DOHH2 (cell line): ENCODE measurements at regions not wholly inside any gene's neighbourhood (a gene's known extent, or its start where the extent isn't known, plus 50 kb on each side); places are given as distances from the start of the nearest gene placed in this dataset.

Experiments
- H3F3A ChIP-seq: fragments of 200-600 bp; sonication (generic), shearing (Covaris generic); 2 replicates; pipeline ENCODE4 v1.6.0; 2016; ENCODE audit warnings: antibody characterized with exemption, mild to moderate bottlenecking; ENCODE audit not compliant: control insufficient read depth, insufficient read depth
- H3K27ac ChIP-seq: fragments of 200-600 bp; sonication (generic); 2 replicates; pipeline ENCODE4 v1.5.1; 2014; ENCODE audit warnings: low read depth, mild to moderate bottlenecking, low read length, moderate library complexity
- H3K27me3 ChIP-seq: fragments of 200-600 bp; sonication (generic); 2 replicates; pipeline ENCODE4 v1.6.1; 2014; ENCODE audit warnings: mild to moderate bottlenecking, low read length, mixed read lengths; ENCODE audit not compliant: control insufficient read depth
- H3K36me3 ChIP-seq: fragments of 200-600 bp; sonication (generic); 2 replicates; pipeline ENCODE4 v1.6.1; 2014; ENCODE audit warnings: mild to moderate bottlenecking, low read length, moderate library complexity, mixed read lengths; ENCODE audit not compliant: control insufficient read depth
- H3K4me1 ChIP-seq: fragments of 200-600 bp; sonication (generic); 2 replicates; pipeline ENCODE4 v1.6.1; 2014; ENCODE audit warnings: mild to moderate bottlenecking, low read length, mixed read lengths; ENCODE audit not compliant: control insufficient read depth
- H3K4me2 ChIP-seq: fragments of 200-600 bp; sonication (generic); 2 replicates; pipeline ENCODE4 v1.6.0; 2014; ENCODE audit warnings: mild to moderate bottlenecking, low read length, moderate library complexity
- H3K4me3 ChIP-seq: fragments of 200-600 bp; sonication (generic); 2 replicates; pipeline ENCODE4 v1.5.1; 2014; ENCODE audit warnings: mild to moderate bottlenecking, low read length, mixed read lengths
- H3K79me2 ChIP-seq: fragments of 200-600 bp; sonication (generic); 2 replicates; pipeline ENCODE4 v1.6.1; 2014; ENCODE audit warnings: mild to moderate bottlenecking, low read length, mixed read lengths; ENCODE audit not compliant: control insufficient read depth
- H3K9me2 ChIP-seq: fragments of 200-600 bp; sonication (generic); replicated peaks from 2 replicates; pipeline ENCODE4 v1.6.1; 2014; ENCODE audit warnings: mild to moderate bottlenecking, low read length, mixed read lengths; ENCODE audit not compliant: control insufficient read depth
- H3K9me3 ChIP-seq: fragments of 200-600 bp; sonication (generic); 2 replicates; pipeline ENCODE4 v1.6.1; 2014; ENCODE audit warnings: antibody characterized with exemption, low read length, mixed read lengths; ENCODE audit not compliant: control insufficient read depth, insufficient read depth
- H4K20me1 ChIP-seq: fragments of 200-600 bp; sonication (generic); 2 replicates; pipeline ENCODE4 v1.6.0; 2014; ENCODE audit warnings: low read depth, mild to moderate bottlenecking, antibody characterized with exemption, low read length, moderate library complexity; ENCODE audit not compliant: control insufficient read depth, insufficient read depth
- EZH2phosphoT487 ChIP-seq: fragments of 200-600 bp; sonication (generic); IDR thresholded peaks from 2 replicates; pipeline ENCODE4 v1.6.1; 2017; ENCODE audit warnings: borderline replicate concordance, mild to moderate bottlenecking, antibody characterized with exemption, low read length, moderate library complexity, mixed read lengths
- TF ChIP-seq, protein P1 (sequence below): fragments of 200-600 bp; sonication (generic); IDR thresholded peaks from one replicate; pipeline ENCODE4 v1.5.1; 2014; ENCODE audit warnings: antibody characterized with exemption, mild to moderate bottlenecking, low read depth, low read length; ENCODE audit not compliant: poor library complexity, severe bottlenecking

GRCh38 chr4:186943411-186943810 lies 219.8 kb upstream of the FAT1 start:
- no peaks in the 10 kb centered on the region for H4K20me1 ChIP-seq
- no peak overlapping the region for H3K27ac ChIP-seq
- H3K27me3 ChIP-seq = no peaks in the 10 kb centered on the region
- no peaks in the 10 kb centered on the region for H3K36me3 ChIP-seq
- H3K9me2 ChIP-seq = no peaks in the 10 kb centered on the region
- no peaks in the 10 kb centered on the region for H3K9me3 ChIP-seq
- no peaks in the 10 kb centered on the region for H3K79me2 ChIP-seq
- H3F3A ChIP-seq = no peaks in the 10 kb centered on the region
- no peak overlapping the region for H3K4me2 ChIP-seq
- TF ChIP-seq, protein P1, sequence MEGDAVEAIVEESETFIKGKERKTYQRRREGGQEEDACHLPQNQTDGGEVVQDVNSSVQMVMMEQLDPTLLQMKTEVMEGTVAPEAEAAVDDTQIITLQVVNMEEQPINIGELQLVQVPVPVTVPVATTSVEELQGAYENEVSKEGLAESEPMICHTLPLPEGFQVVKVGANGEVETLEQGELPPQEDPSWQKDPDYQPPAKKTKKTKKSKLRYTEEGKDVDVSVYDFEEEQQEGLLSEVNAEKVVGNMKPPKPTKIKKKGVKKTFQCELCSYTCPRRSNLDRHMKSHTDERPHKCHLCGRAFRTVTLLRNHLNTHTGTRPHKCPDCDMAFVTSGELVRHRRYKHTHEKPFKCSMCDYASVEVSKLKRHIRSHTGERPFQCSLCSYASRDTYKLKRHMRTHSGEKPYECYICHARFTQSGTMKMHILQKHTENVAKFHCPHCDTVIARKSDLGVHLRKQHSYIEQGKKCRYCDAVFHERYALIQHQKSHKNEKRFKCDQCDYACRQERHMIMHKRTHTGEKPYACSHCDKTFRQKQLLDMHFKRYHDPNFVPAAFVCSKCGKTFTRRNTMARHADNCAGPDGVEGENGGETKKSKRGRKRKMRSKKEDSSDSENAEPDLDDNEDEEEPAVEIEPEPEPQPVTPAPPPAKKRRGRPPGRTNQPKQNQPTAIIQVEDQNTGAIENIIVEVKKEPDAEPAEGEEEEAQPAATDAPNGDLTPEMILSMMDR = no peak
- no peak for TF ChIP-seq EZH2phosphoT487
- no peak overlapping the region for H3K4me3 ChIP-seq
- no peaks in the 10 kb centered on the region for H3K4me1 ChIP-seq

GRCh38 chr4:186946136-186946535 lies 222.5 kb upstream of the FAT1 start:
- H3K27me3 ChIP-seq = no peaks in the 10 kb centered on the region
- no peak overlapping the region for H3K4me2 ChIP-seq
- no peak overlapping the region for H3K27ac ChIP-seq

GRCh38 chr4:186946682-186947294 lies 223.1 kb upstream of the FAT1 start:
- H3K36me3 ChIP-seq = no peaks in the 10 kb centered on the region
- no peaks in the 10 kb centered on the region for H3K9me2 ChIP-seq
- no peak overlapping the region for H3K4me3 ChIP-seq
- no peaks in the 10 kb centered on the region for H3K4me1 ChIP-seq
- TF ChIP-seq, protein P1 = no peak
- TF ChIP-seq EZH2phosphoT487 = no peak
- no peaks in the 10 kb centered on the region for H4K20me1 ChIP-seq
- H3K79me2 ChIP-seq = no peaks in the 10 kb centered on the region
- H3K27me3 ChIP-seq = no peaks in the 10 kb centered on the region
- no peak overlapping the region for H3K4me2 ChIP-seq
- H3K9me3 ChIP-seq = no peaks in the 10 kb centered on the region
- no peak overlapping the region for H3K27ac ChIP-seq
- no peaks in the 10 kb centered on the region for H3F3A ChIP-seq

More at GRCh38 chr4:186946136-186946535, 222.5 kb upstream of the FAT1 start:
- Histone ChIP-seq H3K4me3 (no peak overlapping the region), H3K4me1 (no peaks in the 10 kb centered on the region), H3F3A (no peaks in the 10 kb centered on the region), H3K36me3 (no peaks in the 10 kb centered on the region), H3K79me2 (no peaks in the 10 kb centered on the region), H4K20me1 (no peaks in the 10 kb centered on the region), H3K9me2 (no peaks in the 10 kb centered on the region), H3K9me3 (no peaks in the 10 kb centered on the region)
- TF ChIP-seq, protein P1 = no peak
- no peak for TF ChIP-seq EZH2phosphoT487
